Liver (tissue), 8 donors: ENCODE measurements at regions not wholly inside any gene's neighbourhood (a gene's known extent, or its start where the extent isn't known, plus 50 kb on each side); places are given as distances from the start of the nearest gene placed in this dataset.

ENCODE experiments used
- DNase-seq: peaks from one replicate; pipeline ENCODE4 v3.0.0-alpha.2; 2017; ENCODE audit warnings: low spot score
- H3K27ac ChIP-seq, 2 donors: one replicate each; pipeline ENCODE4 v1.7.0; 2013; ENCODE audit warnings: inconsistent platforms in 2 of 2, low read length in 2 of 2, control low read depth in 1 of 2, low read depth in 1 of 2, mild to moderate bottlenecking in 1 of 2
- H3K27me3 ChIP-seq, 4 donors: one replicate each; pipeline versions ENCODE4 v1.6.1 to v1.7.0; 2013; ENCODE audit warnings: low read length in 3 of 4, inconsistent platforms in 1 of 4, mild to moderate bottlenecking in 1 of 4, moderate library complexity in 1 of 4; ENCODE audit not compliant: control insufficient read depth in 4 of 4, insufficient read depth in 4 of 4
- H3K36me3 ChIP-seq, 4 donors: one replicate each; pipeline versions ENCODE4 v1.6.1 to v1.7.0; 2013; ENCODE audit warnings: low read length in 3 of 4, mild to moderate bottlenecking in 3 of 4, low read depth in 1 of 4, moderate library complexity in 1 of 4; ENCODE audit not compliant: control insufficient read depth in 4 of 4, insufficient read depth in 3 of 4
- H3K4me1 ChIP-seq, 4 donors: one replicate each; pipeline versions ENCODE4 v1.6.1 to v1.7.0; 2013; ENCODE audit warnings: low read length in 3 of 4, mild to moderate bottlenecking in 3 of 4, moderate library complexity in 1 of 4; ENCODE audit not compliant: control insufficient read depth in 4 of 4, insufficient read depth in 4 of 4
- H3K4me3 ChIP-seq, 3 donors: one replicate each; pipeline versions ENCODE4 v1.6.1 to v1.7.0; 2013; ENCODE audit warnings: low read length in 3 of 3, control low read depth in 1 of 3, low read depth in 1 of 3, mild to moderate bottlenecking in 1 of 3
- H3K9ac ChIP-seq, 2 donors: one replicate each; pipeline ENCODE4 v1.7.0; 2013; ENCODE audit warnings: low read length in 2 of 2, mild to moderate bottlenecking in 2 of 2, moderate library complexity in 2 of 2, control low read depth in 1 of 2, low read depth in 1 of 2
- H3K9me3 ChIP-seq, 4 donors: one replicate each; pipeline versions ENCODE4 v1.6.1 to v1.7.0; 2013; ENCODE audit warnings: low read length in 3 of 4; ENCODE audit not compliant: control insufficient read depth in 4 of 4
- EGR1 ChIP-seq, 2 donors: IDR thresholded peaks; 2 replicates each; pipeline ENCODE4 v1.6.1; 2016 to 2018; ENCODE audit warnings: antibody characterized with exemption in 2 of 2, low read depth in 2 of 2
- FOXA1 ChIP-seq: IDR thresholded peaks from 2 replicates; pipeline ENCODE4 v1.6.1; 2016; ENCODE audit warnings: antibody characterized with exemption
- FOXA2 ChIP-seq: IDR thresholded peaks from 2 replicates; pipeline ENCODE4 v1.6.1; 2016; ENCODE audit warnings: antibody characterized with exemption
- GABPA ChIP-seq, 2 donors: IDR thresholded peaks in 1 of 2; conservative IDR thresholded peaks in 1 of 2; 2 replicates each; pipeline ENCODE4 v1.6.1; 2016; ENCODE audit warnings: antibody characterized with exemption in 2 of 2, mild to moderate bottlenecking in 1 of 2, moderate library complexity in 1 of 2
- HNF4G ChIP-seq: IDR thresholded peaks from 2 replicates; pipeline ENCODE4 v1.6.1; 2016; ENCODE audit warnings: antibody characterized with exemption
- JUND ChIP-seq, 2 donors: IDR thresholded peaks; 2 replicates each; pipeline ENCODE4 v1.6.1; 2016; ENCODE audit warnings: antibody characterized with exemption in 2 of 2
- NR2F2 ChIP-seq: IDR thresholded peaks from 2 replicates; pipeline ENCODE4 v1.6.1; 2016; ENCODE audit warnings: antibody characterized with exemption
- RXRA ChIP-seq, 2 donors: IDR thresholded peaks; 2 replicates each; pipeline ENCODE4 v1.6.1; 2017 to 2018; ENCODE audit warnings: antibody characterized with exemption in 2 of 2, mild to moderate bottlenecking in 1 of 2
- SP1 ChIP-seq: IDR thresholded peaks from 2 replicates; pipeline ENCODE4 v1.6.1; 2018; ENCODE audit warnings: antibody characterized with exemption, mild to moderate bottlenecking
- TAF1 ChIP-seq: conservative IDR thresholded peaks from 2 replicates; pipeline ENCODE4 v1.6.1; 2016; ENCODE audit warnings: antibody characterized with exemption, mild to moderate bottlenecking
- YY1 ChIP-seq: IDR thresholded peaks from 2 replicates; pipeline ENCODE4 v1.6.1; 2016; ENCODE audit warnings: antibody characterized with exemption, mild to moderate bottlenecking
- WGBS: extraction: QIAGEN DNeasy Blood & Tissue Kit; methylation state at CpG from one replicate; pipeline ENCODE4 v1.1.7; 2013; 5-methylcytosine and 5-hydroxymethylcytosine counted together
- TF ChIP-seq, protein P1 (sequence below): IDR thresholded peaks from 2 replicates; pipeline ENCODE4 v1.6.1; 2016; ENCODE audit warnings: antibody characterized with exemption
- TF ChIP-seq, protein P2 (sequence below): IDR thresholded peaks from 2 replicates; pipeline ENCODE4 v1.6.1; 2016; ENCODE audit warnings: antibody characterized with exemption
- TF ChIP-seq, protein P3 (sequence below): IDR thresholded peaks from 2 replicates; pipeline ENCODE4 v1.6.1; 2016; ENCODE audit warnings: antibody characterized with exemption
- TF ChIP-seq, protein P4 (sequence below): fragments of 150-350 bp; IDR thresholded peaks from 2 replicates; pipeline ENCODE4 v1.5.1; 2017; ENCODE audit warnings: improper control_type of control experiment, low read depth, low read length; ENCODE audit not compliant: missing input control
- TF ChIP-seq, protein P5 (sequence below): IDR thresholded peaks from 2 replicates; pipeline ENCODE4 v1.6.1; 2016; ENCODE audit warnings: antibody characterized with exemption, mild to moderate bottlenecking
- donor health status: healthy.
- donor health status: healthy.
- donor health status: healthy.
- donor health status: healthy.
- donor health status: healthy.

DNA sequence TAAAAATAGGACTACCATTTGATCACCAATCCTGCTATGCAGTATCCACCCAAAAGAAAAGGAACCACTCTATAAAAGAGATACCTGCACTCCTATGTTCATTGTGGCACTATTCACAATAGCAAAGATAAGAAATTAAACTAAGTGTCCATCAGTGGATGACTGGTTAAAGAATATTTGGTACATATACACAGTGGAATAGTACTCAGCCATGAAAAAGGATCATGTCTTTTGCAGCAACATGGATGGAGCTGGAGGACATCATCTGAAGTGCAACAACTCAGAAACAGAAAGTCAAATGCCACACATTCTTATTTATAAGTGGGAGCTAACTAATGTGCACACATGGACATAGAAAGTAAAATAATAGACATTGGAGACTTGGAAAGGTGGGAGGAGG lies 116.4 kb downstream of the PFKFB3 start:
- no peak overlapping the region for H3K9ac ChIP-seq
- no peak overlapping the region for H3K27ac ChIP-seq
- H3K9me3 ChIP-seq = no peaks in the 10 kb centered on the region
- no peaks in the 10 kb centered on the region for H3K36me3 ChIP-seq
- H3K4me3 ChIP-seq = no peak overlapping the region
- H3K27me3 ChIP-seq = no peaks in the 10 kb centered on the region
- DNase-seq = no peak
- TF ChIP-seq EGR1 (IDR thresholded peaks at IDR 0.05; ENCODE audit: low read depth in 2 of 2) = no peak
- TF ChIP-seq GABPA (IDR thresholded peaks at IDR 0.05 in 1 of 2, conservative IDR thresholded peaks at IDR 0.05 in 1 of 2) = no peak
- TF ChIP-seq FOXA1 = no peak
- no peaks in the 10 kb centered on the region for H3K4me1 ChIP-seq

DNA sequence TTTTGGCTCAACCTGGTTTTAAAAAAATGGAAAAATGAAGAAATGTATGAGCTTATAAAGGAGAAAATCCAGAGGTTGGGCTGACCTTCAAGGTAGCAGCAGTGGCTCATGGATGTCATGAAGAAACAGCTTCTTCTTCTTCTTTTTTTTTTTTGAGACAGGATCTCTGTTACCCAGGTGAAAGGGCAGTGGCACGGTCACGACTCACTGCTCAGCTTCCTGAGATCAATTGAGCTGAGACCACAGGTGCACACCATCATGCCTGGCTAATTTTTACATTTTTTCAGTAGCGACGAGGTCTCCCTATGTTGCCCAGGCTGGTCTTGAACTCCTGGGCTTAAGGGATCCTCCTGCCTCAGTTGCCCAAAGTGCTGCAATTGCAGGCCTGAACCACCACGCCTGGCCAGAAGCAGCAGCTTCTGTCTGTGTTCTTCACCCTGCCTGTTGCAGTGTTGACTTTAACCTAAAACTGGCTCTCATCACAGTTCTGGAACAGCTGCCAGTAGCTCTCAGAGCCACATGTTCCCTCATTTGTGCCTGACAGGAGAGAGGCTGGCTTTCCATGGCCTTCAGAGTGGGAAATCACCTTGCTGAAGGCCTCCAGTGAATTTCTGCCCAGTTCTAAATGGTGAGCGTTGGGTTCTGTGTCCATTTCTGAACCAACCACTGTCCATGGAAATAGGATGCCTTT lies 117.7 kb downstream of the PFKFB3 start:
- DNase-seq = no peak
- Histone ChIP-seq H3K27ac (no peak overlapping the region), H3K9ac (no peak overlapping the region), H3K9me3 (no peaks in the 10 kb centered on the region), H3K4me1 (no peaks in the 10 kb centered on the region), H3K27me3 (no peaks in the 10 kb centered on the region), H3K4me3 (no peak overlapping the region), H3K36me3 (no peaks in the 10 kb centered on the region)
- TF ChIP-seq, protein P1, sequence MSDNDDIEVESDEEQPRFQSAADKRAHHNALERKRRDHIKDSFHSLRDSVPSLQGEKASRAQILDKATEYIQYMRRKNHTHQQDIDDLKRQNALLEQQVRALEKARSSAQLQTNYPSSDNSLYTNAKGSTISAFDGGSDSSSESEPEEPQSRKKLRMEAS = no peak
- TF ChIP-seq YY1 (no peak), JUND (IDR thresholded peaks at IDR 0.05) (no peak), EGR1 (IDR thresholded peaks at IDR 0.05; ENCODE audit: low read depth in 2 of 2) (no peak), NR2F2 (no peak), RXRA (IDR thresholded peaks at IDR 0.05) (no peak), GABPA (IDR thresholded peaks at IDR 0.05 in 1 of 2, conservative IDR thresholded peaks at IDR 0.05 in 1 of 2) (no peak), TAF1 (no peak), FOXA2 (no peak)
- TF ChIP-seq, protein P2, sequence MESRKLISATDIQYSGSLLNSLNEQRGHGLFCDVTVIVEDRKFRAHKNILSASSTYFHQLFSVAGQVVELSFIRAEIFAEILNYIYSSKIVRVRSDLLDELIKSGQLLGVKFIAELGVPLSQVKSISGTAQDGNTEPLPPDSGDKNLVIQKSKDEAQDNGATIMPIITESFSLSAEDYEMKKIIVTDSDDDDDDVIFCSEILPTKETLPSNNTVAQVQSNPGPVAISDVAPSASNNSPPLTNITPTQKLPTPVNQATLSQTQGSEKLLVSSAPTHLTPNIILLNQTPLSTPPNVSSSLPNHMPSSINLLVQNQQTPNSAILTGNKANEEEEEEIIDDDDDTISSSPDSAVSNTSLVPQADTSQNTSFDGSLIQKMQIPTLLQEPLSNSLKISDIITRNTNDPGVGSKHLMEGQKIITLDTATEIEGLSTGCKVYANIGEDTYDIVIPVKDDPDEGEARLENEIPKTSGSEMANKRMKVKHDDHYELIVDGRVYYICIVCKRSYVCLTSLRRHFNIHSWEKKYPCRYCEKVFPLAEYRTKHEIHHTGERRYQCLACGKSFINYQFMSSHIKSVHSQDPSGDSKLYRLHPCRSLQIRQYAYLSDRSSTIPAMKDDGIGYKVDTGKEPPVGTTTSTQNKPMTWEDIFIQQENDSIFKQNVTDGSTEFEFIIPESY = no peak
- 82% methylated on average over 6 of the region's 6 CpGs for WGBS

DNA sequence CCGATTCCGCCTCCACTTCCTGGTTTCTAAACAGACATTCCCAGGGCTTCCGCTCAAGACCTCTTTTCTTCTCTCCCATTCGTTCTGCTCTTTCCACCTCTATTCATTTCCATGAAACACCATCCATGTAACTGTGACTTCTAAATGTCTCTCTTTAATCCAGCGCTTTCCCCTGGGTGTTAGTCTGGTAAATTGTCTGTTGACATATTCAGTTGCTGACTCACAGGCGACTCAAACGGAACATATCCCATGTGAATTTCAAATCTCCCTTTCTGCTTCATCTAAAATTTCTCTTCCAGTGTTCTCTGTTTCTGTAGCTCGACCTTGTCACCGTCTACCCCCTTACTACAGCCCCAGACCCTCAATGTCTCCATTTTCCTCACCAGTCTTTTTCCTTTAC lies 119.1 kb downstream of the PFKFB3 start:
- no peaks in the 10 kb centered on the region for H3K27me3 ChIP-seq
- WGBS = 94% methylated on average over 9 of the region's 9 CpGs
- no peak for DNase-seq
- H3K27ac ChIP-seq = no peak overlapping the region
- H3K4me3 ChIP-seq = no peak overlapping the region
- H3K4me1 ChIP-seq = no peaks in the 10 kb centered on the region
- H3K9ac ChIP-seq = no peak overlapping the region
- no peaks in the 10 kb centered on the region for H3K36me3 ChIP-seq
- H3K9me3 ChIP-seq = no peaks in the 10 kb centered on the region
- TF ChIP-seq EGR1 (IDR thresholded peaks at IDR 0.05; ENCODE audit: low read depth in 2 of 2) = no peak
- no peak for TF ChIP-seq YY1
- no peak for TF ChIP-seq FOXA1
- no peak for TF ChIP-seq RXRA (IDR thresholded peaks at IDR 0.05)
- TF ChIP-seq TAF1 = no peak
- TF ChIP-seq, protein P3, sequence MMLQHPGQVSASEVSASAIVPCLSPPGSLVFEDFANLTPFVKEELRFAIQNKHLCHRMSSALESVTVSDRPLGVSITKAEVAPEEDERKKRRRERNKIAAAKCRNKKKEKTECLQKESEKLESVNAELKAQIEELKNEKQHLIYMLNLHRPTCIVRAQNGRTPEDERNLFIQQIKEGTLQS = no peak
- TF ChIP-seq, protein P2 = no peak
- no peak for TF ChIP-seq FOXA2
- TF ChIP-seq, protein P4, sequence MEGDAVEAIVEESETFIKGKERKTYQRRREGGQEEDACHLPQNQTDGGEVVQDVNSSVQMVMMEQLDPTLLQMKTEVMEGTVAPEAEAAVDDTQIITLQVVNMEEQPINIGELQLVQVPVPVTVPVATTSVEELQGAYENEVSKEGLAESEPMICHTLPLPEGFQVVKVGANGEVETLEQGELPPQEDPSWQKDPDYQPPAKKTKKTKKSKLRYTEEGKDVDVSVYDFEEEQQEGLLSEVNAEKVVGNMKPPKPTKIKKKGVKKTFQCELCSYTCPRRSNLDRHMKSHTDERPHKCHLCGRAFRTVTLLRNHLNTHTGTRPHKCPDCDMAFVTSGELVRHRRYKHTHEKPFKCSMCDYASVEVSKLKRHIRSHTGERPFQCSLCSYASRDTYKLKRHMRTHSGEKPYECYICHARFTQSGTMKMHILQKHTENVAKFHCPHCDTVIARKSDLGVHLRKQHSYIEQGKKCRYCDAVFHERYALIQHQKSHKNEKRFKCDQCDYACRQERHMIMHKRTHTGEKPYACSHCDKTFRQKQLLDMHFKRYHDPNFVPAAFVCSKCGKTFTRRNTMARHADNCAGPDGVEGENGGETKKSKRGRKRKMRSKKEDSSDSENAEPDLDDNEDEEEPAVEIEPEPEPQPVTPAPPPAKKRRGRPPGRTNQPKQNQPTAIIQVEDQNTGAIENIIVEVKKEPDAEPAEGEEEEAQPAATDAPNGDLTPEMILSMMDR = no peak
- TF ChIP-seq, protein P5, sequence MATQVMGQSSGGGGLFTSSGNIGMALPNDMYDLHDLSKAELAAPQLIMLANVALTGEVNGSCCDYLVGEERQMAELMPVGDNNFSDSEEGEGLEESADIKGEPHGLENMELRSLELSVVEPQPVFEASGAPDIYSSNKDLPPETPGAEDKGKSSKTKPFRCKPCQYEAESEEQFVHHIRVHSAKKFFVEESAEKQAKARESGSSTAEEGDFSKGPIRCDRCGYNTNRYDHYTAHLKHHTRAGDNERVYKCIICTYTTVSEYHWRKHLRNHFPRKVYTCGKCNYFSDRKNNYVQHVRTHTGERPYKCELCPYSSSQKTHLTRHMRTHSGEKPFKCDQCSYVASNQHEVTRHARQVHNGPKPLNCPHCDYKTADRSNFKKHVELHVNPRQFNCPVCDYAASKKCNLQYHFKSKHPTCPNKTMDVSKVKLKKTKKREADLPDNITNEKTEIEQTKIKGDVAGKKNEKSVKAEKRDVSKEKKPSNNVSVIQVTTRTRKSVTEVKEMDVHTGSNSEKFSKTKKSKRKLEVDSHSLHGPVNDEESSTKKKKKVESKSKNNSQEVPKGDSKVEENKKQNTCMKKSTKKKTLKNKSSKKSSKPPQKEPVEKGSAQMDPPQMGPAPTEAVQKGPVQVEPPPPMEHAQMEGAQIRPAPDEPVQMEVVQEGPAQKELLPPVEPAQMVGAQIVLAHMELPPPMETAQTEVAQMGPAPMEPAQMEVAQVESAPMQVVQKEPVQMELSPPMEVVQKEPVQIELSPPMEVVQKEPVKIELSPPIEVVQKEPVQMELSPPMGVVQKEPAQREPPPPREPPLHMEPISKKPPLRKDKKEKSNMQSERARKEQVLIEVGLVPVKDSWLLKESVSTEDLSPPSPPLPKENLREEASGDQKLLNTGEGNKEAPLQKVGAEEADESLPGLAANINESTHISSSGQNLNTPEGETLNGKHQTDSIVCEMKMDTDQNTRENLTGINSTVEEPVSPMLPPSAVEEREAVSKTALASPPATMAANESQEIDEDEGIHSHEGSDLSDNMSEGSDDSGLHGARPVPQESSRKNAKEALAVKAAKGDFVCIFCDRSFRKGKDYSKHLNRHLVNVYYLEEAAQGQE = no peak
- TF ChIP-seq JUND (IDR thresholded peaks at IDR 0.05) = no peak
- TF ChIP-seq, protein P1 = no peak
- no peak for TF ChIP-seq SP1
- no peak for TF ChIP-seq GABPA (IDR thresholded peaks at IDR 0.05 in 1 of 2, conservative IDR thresholded peaks at IDR 0.05 in 1 of 2)
- TF ChIP-seq HNF4G = no peak
